WERI-Rb-1 (cell line): ENCODE measurements at regions not wholly inside any gene's neighbourhood (a gene's known extent, or its start where the extent isn't known, plus 50 kb on each side); places are given as distances from the start of the nearest gene placed in this dataset.

Experiments
- DNase-seq: peaks from one replicate; pipeline ENCODE4 v3.0.0-alpha.2; 2020
- H3K27ac ChIP-seq: fragments of 250-450 bp; sonication (Bioruptor Pico); 2 replicates; pipeline ENCODE4 v1.5.1; 2020; ENCODE audit warnings: mild to moderate bottlenecking, moderate library complexity
- H3K27me3 ChIP-seq: fragments of 250-450 bp; sonication (Bioruptor Pico); 2 replicates; pipeline ENCODE4 v1.5.1; 2021; ENCODE audit warnings: mild to moderate bottlenecking, low read depth, moderate library complexity; ENCODE audit not compliant: insufficient read depth, severe bottlenecking
- H3K36me3 ChIP-seq: fragments of 250-450 bp; sonication (Bioruptor Pico); 2 replicates; pipeline ENCODE4 v1.5.1; 2020; ENCODE audit warnings: mild to moderate bottlenecking, moderate library complexity
- H3K4me3 ChIP-seq: 2 replicates; pipeline ENCODE4 v1.5.1; 2011; ENCODE audit warnings: low read depth, mild to moderate bottlenecking, control low read depth, low read length
- H3K9me3 ChIP-seq: fragments of 250-450 bp; sonication (Bioruptor Pico); 2 replicates; pipeline ENCODE4 v1.5.1; 2021; ENCODE audit warnings: mild to moderate bottlenecking, moderate library complexity; ENCODE audit not compliant: severe bottlenecking
- CTCF ChIP-seq: IDR thresholded peaks from 2 replicates; pipeline ENCODE4 v1.5.1; 2011; ENCODE audit warnings: low read depth, mild to moderate bottlenecking, control low read depth, inconsistent platforms, low read length

- Histone ChIP-seq H3K36me3 (no peaks in the 10 kb centered on the region), H3K27me3 (peaks cover 66% of the 10 kb centered on the region), H3K27ac (no peak overlapping the region), H3K4me3 (no peak overlapping the region), H3K9me3 (no peaks in the 10 kb centered on the region)
- TF ChIP-seq CTCF: no peak
- DNase-seq: no peak
These were observed 547.6 kb downstream of the INSC start for GRCh38 chr11:15662285-15662684.

- no peak for DNase-seq
- Histone ChIP-seq H3K4me3 (no peak overlapping the region), H3K36me3 (no peaks in the 10 kb centered on the region), H3K9me3 (no peaks in the 10 kb centered on the region), H3K27ac (no peak overlapping the region), H3K27me3 (peaks cover 58% of the 10 kb centered on the region)
- TF ChIP-seq CTCF: no peak
These were observed 549.1 kb downstream of the INSC start for GRCh38 chr11:15663777-15664218.

GRCh38 chr11:15665368-15665871 lies 550.7 kb downstream of the INSC start:
- no peak for TF ChIP-seq CTCF
- no peak overlapping the region for H3K27ac ChIP-seq
- H3K4me3 ChIP-seq: no peak overlapping the region
- no peaks in the 10 kb centered on the region for H3K36me3 ChIP-seq
- H3K9me3 ChIP-seq: no peaks in the 10 kb centered on the region
- H3K27me3 ChIP-seq: peaks cover 59% of the 10 kb centered on the region
- DNase-seq: no peak

- no peak for DNase-seq
- no peak for TF ChIP-seq CTCF
- Histone ChIP-seq H3K36me3 (no peaks in the 10 kb centered on the region), H3K4me3 (no peak overlapping the region), H3K27ac (no peak overlapping the region), H3K27me3 (peaks cover 50% of the 10 kb centered on the region), H3K9me3 (no peaks in the 10 kb centered on the region)
These were observed 552.5 kb downstream of the INSC start for GRCh38 chr11:15667127-15667725.

GRCh38 chr11:15668718-15669117 lies 554.0 kb downstream of the INSC start:
- Histone ChIP-seq H3K36me3 (no peaks in the 10 kb centered on the region), H3K27me3 (peaks cover 42% of the 10 kb centered on the region), H3K9me3 (no peaks in the 10 kb centered on the region), H3K27ac (no peak overlapping the region), H3K4me3 (no peak overlapping the region)
- no peak for TF ChIP-seq CTCF
- no peak for DNase-seq
